Liver (tissue), 8 donors: ENCODE measurements at regions not wholly inside any gene's neighbourhood (a gene's known extent, or its start where the extent isn't known, plus 50 kb on each side); places are given as distances from the start of the nearest gene placed in this dataset.
A peak's percentile ranks its signal among the peaks of the same experiment; 100 is the strongest.

Source experiments
- DNase-seq: peaks from one replicate; pipeline ENCODE4 v3.0.0-alpha.2; 2017; ENCODE audit warnings: low spot score
- H3K27ac ChIP-seq, 2 donors: one replicate each; pipeline ENCODE4 v1.7.0; 2013; ENCODE audit warnings: inconsistent platforms in 2 of 2, low read length in 2 of 2, control low read depth in 1 of 2, low read depth in 1 of 2, mild to moderate bottlenecking in 1 of 2
- H3K27me3 ChIP-seq, 4 donors: one replicate each; pipeline versions ENCODE4 v1.6.1 to v1.7.0; 2013; ENCODE audit warnings: low read length in 3 of 4, inconsistent platforms in 1 of 4, mild to moderate bottlenecking in 1 of 4, moderate library complexity in 1 of 4; ENCODE audit not compliant: control insufficient read depth in 4 of 4, insufficient read depth in 4 of 4
- H3K36me3 ChIP-seq, 4 donors: one replicate each; pipeline versions ENCODE4 v1.6.1 to v1.7.0; 2013; ENCODE audit warnings: low read length in 3 of 4, mild to moderate bottlenecking in 3 of 4, low read depth in 1 of 4, moderate library complexity in 1 of 4; ENCODE audit not compliant: control insufficient read depth in 4 of 4, insufficient read depth in 3 of 4
- H3K4me1 ChIP-seq, 4 donors: one replicate each; pipeline versions ENCODE4 v1.6.1 to v1.7.0; 2013; ENCODE audit warnings: low read length in 3 of 4, mild to moderate bottlenecking in 3 of 4, moderate library complexity in 1 of 4; ENCODE audit not compliant: control insufficient read depth in 4 of 4, insufficient read depth in 4 of 4
- H3K4me3 ChIP-seq, 3 donors: one replicate each; pipeline versions ENCODE4 v1.6.1 to v1.7.0; 2013; ENCODE audit warnings: low read length in 3 of 3, control low read depth in 1 of 3, low read depth in 1 of 3, mild to moderate bottlenecking in 1 of 3
- H3K9ac ChIP-seq, 2 donors: one replicate each; pipeline ENCODE4 v1.7.0; 2013; ENCODE audit warnings: low read length in 2 of 2, mild to moderate bottlenecking in 2 of 2, moderate library complexity in 2 of 2, control low read depth in 1 of 2, low read depth in 1 of 2
- H3K9me3 ChIP-seq, 4 donors: one replicate each; pipeline versions ENCODE4 v1.6.1 to v1.7.0; 2013; ENCODE audit warnings: low read length in 3 of 4; ENCODE audit not compliant: control insufficient read depth in 4 of 4
- EGR1 ChIP-seq, 2 donors: IDR thresholded peaks; 2 replicates each; pipeline ENCODE4 v1.6.1; 2016 to 2018; ENCODE audit warnings: antibody characterized with exemption in 2 of 2, low read depth in 2 of 2
- FOXA1 ChIP-seq: IDR thresholded peaks from 2 replicates; pipeline ENCODE4 v1.6.1; 2016; ENCODE audit warnings: antibody characterized with exemption
- FOXA2 ChIP-seq: IDR thresholded peaks from 2 replicates; pipeline ENCODE4 v1.6.1; 2016; ENCODE audit warnings: antibody characterized with exemption
- GABPA ChIP-seq, 2 donors: IDR thresholded peaks in 1 of 2; conservative IDR thresholded peaks in 1 of 2; 2 replicates each; pipeline ENCODE4 v1.6.1; 2016; ENCODE audit warnings: antibody characterized with exemption in 2 of 2, mild to moderate bottlenecking in 1 of 2, moderate library complexity in 1 of 2
- HNF4A ChIP-seq, 2 donors: conservative IDR thresholded peaks; 2 replicates each; pipeline ENCODE4 v1.6.1; 2016; ENCODE audit warnings: antibody characterized with exemption in 2 of 2, mild to moderate bottlenecking in 2 of 2
- HNF4G ChIP-seq: IDR thresholded peaks from 2 replicates; pipeline ENCODE4 v1.6.1; 2016; ENCODE audit warnings: antibody characterized with exemption
- JUND ChIP-seq, 2 donors: IDR thresholded peaks; 2 replicates each; pipeline ENCODE4 v1.6.1; 2016; ENCODE audit warnings: antibody characterized with exemption in 2 of 2
- NR2F2 ChIP-seq: IDR thresholded peaks from 2 replicates; pipeline ENCODE4 v1.6.1; 2016; ENCODE audit warnings: antibody characterized with exemption
- RAD21 ChIP-seq, 2 donors: IDR thresholded peaks; 2 replicates each; pipeline ENCODE4 v1.6.1; 2016; ENCODE audit warnings: antibody characterized with exemption in 2 of 2, mild to moderate bottlenecking in 2 of 2
- RXRA ChIP-seq, 2 donors: IDR thresholded peaks; 2 replicates each; pipeline ENCODE4 v1.6.1; 2017 to 2018; ENCODE audit warnings: antibody characterized with exemption in 2 of 2, mild to moderate bottlenecking in 1 of 2
- SP1 ChIP-seq: IDR thresholded peaks from 2 replicates; pipeline ENCODE4 v1.6.1; 2018; ENCODE audit warnings: antibody characterized with exemption, mild to moderate bottlenecking
- TAF1 ChIP-seq: conservative IDR thresholded peaks from 2 replicates; pipeline ENCODE4 v1.6.1; 2016; ENCODE audit warnings: antibody characterized with exemption, mild to moderate bottlenecking
- YY1 ChIP-seq: IDR thresholded peaks from 2 replicates; pipeline ENCODE4 v1.6.1; 2016; ENCODE audit warnings: antibody characterized with exemption, mild to moderate bottlenecking
- WGBS: extraction: QIAGEN DNeasy Blood & Tissue Kit; methylation state at CpG from one replicate; pipeline ENCODE4 v1.1.7; 2013; 5-methylcytosine and 5-hydroxymethylcytosine counted together
- TF ChIP-seq, protein P1 (sequence below): fragments of 150-350 bp; IDR thresholded peaks from 2 replicates; pipeline ENCODE4 v1.5.1; 2017; ENCODE audit warnings: improper control_type of control experiment, low read depth, low read length; ENCODE audit not compliant: missing input control
- TF ChIP-seq, protein P2 (sequence below): IDR thresholded peaks from 2 replicates; pipeline ENCODE4 v1.6.1; 2016; ENCODE audit warnings: antibody characterized with exemption
- TF ChIP-seq, protein P3 (sequence below): IDR thresholded peaks from 2 replicates; pipeline ENCODE4 v1.6.1; 2016; ENCODE audit warnings: antibody characterized with exemption
- TF ChIP-seq, protein P4 (sequence below): IDR thresholded peaks from 2 replicates; pipeline ENCODE4 v1.6.1; 2016; ENCODE audit warnings: antibody characterized with exemption, mild to moderate bottlenecking
- TF ChIP-seq, protein P5 (sequence below): IDR thresholded peaks from 2 replicates; pipeline ENCODE4 v1.6.1; 2016; ENCODE audit warnings: antibody characterized with exemption
- donor health status: healthy.
- donor health status: healthy.
- donor health status: healthy.
- donor health status: healthy.
- donor health status: healthy.

DNA sequence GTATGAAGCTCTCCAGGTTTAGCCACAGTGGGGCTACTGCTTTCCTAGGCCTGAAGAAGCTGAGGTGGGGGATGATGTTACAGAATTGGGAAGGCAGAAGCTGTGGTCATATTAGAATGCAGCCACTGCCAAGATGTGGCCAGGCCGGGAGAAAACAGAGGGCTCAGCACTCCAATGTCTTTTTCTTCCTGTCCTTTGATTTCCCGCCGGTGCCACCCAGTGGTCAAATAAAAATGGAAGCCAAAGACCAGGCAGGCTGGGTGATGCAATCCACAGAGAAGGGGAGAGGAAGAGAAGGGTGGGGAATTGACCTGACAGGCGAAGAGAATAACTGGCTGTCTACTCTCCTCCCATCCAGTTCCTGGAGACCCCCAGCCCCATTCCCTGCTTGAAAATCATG is 94.9 kb upstream of the SHISA3 start (continued):
- TF ChIP-seq, protein P1, sequence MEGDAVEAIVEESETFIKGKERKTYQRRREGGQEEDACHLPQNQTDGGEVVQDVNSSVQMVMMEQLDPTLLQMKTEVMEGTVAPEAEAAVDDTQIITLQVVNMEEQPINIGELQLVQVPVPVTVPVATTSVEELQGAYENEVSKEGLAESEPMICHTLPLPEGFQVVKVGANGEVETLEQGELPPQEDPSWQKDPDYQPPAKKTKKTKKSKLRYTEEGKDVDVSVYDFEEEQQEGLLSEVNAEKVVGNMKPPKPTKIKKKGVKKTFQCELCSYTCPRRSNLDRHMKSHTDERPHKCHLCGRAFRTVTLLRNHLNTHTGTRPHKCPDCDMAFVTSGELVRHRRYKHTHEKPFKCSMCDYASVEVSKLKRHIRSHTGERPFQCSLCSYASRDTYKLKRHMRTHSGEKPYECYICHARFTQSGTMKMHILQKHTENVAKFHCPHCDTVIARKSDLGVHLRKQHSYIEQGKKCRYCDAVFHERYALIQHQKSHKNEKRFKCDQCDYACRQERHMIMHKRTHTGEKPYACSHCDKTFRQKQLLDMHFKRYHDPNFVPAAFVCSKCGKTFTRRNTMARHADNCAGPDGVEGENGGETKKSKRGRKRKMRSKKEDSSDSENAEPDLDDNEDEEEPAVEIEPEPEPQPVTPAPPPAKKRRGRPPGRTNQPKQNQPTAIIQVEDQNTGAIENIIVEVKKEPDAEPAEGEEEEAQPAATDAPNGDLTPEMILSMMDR, result peak; percentile 14
- TF ChIP-seq YY1 (no peak), FOXA1 (no peak), HNF4A (conservative IDR thresholded peaks at IDR 0.05) (no peak), HNF4G (no peak), SP1 (no peak), RXRA (IDR thresholded peaks at IDR 0.05) (no peak), RAD21 (IDR thresholded peaks at IDR 0.05) (peak; percentile 9 to 27)
- TF ChIP-seq, protein P2, sequence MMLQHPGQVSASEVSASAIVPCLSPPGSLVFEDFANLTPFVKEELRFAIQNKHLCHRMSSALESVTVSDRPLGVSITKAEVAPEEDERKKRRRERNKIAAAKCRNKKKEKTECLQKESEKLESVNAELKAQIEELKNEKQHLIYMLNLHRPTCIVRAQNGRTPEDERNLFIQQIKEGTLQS, result peak; percentile 25

DNA sequence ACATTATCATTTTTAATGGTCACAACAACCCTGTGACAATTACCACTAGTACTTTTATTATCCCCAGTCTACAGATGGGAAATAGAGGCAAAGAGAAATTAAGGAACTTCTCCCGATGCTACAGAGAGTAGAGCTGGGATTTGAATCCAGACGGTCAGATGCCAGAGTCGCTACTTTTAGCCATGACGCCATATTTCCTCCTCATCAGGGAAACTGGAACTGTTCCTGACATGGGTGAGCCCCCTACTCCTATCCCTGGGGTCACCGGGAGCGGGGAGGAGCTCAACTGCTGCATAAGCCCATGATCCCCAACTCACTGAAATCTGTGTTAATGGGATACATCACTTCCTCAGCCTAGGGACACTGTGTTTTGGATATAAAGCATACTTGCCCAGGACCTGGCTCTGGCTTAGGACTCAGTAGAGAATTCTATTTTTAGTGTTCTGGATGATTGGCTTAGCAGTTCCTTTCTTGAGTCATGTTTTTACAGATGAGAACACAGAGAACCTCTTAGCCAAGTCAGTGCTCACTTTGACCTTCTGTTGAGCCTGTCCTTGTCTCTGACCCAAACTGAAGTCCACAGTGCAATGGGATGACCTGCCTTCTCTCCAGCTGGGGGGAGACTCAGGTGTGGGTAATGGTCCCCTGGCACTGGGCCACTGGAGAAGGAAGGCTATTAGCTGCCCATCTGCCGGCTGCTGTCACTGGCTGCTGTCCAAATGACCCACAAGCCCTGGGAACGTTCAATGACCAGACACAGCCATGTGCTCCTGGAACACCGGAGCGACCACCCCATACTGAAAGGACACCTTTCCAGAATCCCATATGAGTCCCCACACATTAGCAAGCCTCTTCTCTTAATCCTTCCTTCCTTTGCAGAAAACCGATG is 90.8 kb upstream of the SHISA3 start:
- TF ChIP-seq NR2F2 (peak; percentile 26), FOXA2 (no peak)
- Histone ChIP-seq H3K36me3 (no peaks in the 10 kb centered on the region), H3K9me3 (no peaks in the 10 kb centered on the region), H3K27me3 (no peaks in the 10 kb centered on the region), H3K4me1 (no peaks in the 10 kb centered on the region), H3K9ac (no peak overlapping the region), H3K27ac (no peak overlapping the region), H3K4me3 (no peak overlapping the region)
- no peak for DNase-seq
- WGBS, result 75% methylated on average over 11 of the region's 11 CpGs

DNA sequence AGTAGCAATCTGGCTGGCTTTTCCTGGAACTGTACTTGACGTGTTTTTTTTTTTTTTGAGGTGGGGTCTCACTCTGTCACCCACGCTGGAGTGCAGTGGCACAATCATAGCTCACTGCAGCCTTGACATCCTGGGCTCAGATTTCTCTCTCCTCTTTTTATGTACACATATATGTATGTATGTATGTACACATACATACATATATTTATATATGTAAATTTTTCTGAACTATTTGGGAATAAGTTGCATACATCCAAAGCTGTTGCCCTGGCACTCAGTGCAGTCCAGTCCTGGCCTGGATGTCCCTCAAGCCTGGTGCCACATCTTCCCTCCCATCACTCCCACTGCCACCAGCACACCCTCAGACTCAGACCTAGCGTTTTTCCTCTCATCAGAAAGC is 89.0 kb upstream of the SHISA3 start:
- WGBS, result 81% methylated on average over 3 of the region's 3 CpGs
- Histone ChIP-seq H3K36me3 (no peaks in the 10 kb centered on the region), H3K9me3 (no peaks in the 10 kb centered on the region), H3K4me1 (no peaks in the 10 kb centered on the region), H3K27ac (no peak overlapping the region), H3K27me3 (no peaks in the 10 kb centered on the region), H3K9ac (no peak overlapping the region), H3K4me3 (no peak overlapping the region)
- no peak for DNase-seq
- TF ChIP-seq RAD21 (IDR thresholded peaks at IDR 0.05) (no peak), HNF4A (conservative IDR thresholded peaks at IDR 0.05) (no peak), FOXA2 (no peak), EGR1 (IDR thresholded peaks at IDR 0.05; ENCODE audit: low read depth in 2 of 2) (no peak), GABPA (IDR thresholded peaks at IDR 0.05 in 1 of 2, conservative IDR thresholded peaks at IDR 0.05 in 1 of 2) (no peak), HNF4G (no peak), TAF1 (no peak), NR2F2 (no peak), YY1 (no peak), JUND (IDR thresholded peaks at IDR 0.05) (no peak), SP1 (no peak), FOXA1 (no peak)
- TF ChIP-seq, protein P3, sequence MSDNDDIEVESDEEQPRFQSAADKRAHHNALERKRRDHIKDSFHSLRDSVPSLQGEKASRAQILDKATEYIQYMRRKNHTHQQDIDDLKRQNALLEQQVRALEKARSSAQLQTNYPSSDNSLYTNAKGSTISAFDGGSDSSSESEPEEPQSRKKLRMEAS, result no peak
- TF ChIP-seq, protein P4, sequence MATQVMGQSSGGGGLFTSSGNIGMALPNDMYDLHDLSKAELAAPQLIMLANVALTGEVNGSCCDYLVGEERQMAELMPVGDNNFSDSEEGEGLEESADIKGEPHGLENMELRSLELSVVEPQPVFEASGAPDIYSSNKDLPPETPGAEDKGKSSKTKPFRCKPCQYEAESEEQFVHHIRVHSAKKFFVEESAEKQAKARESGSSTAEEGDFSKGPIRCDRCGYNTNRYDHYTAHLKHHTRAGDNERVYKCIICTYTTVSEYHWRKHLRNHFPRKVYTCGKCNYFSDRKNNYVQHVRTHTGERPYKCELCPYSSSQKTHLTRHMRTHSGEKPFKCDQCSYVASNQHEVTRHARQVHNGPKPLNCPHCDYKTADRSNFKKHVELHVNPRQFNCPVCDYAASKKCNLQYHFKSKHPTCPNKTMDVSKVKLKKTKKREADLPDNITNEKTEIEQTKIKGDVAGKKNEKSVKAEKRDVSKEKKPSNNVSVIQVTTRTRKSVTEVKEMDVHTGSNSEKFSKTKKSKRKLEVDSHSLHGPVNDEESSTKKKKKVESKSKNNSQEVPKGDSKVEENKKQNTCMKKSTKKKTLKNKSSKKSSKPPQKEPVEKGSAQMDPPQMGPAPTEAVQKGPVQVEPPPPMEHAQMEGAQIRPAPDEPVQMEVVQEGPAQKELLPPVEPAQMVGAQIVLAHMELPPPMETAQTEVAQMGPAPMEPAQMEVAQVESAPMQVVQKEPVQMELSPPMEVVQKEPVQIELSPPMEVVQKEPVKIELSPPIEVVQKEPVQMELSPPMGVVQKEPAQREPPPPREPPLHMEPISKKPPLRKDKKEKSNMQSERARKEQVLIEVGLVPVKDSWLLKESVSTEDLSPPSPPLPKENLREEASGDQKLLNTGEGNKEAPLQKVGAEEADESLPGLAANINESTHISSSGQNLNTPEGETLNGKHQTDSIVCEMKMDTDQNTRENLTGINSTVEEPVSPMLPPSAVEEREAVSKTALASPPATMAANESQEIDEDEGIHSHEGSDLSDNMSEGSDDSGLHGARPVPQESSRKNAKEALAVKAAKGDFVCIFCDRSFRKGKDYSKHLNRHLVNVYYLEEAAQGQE, result no peak
- TF ChIP-seq, protein P5, sequence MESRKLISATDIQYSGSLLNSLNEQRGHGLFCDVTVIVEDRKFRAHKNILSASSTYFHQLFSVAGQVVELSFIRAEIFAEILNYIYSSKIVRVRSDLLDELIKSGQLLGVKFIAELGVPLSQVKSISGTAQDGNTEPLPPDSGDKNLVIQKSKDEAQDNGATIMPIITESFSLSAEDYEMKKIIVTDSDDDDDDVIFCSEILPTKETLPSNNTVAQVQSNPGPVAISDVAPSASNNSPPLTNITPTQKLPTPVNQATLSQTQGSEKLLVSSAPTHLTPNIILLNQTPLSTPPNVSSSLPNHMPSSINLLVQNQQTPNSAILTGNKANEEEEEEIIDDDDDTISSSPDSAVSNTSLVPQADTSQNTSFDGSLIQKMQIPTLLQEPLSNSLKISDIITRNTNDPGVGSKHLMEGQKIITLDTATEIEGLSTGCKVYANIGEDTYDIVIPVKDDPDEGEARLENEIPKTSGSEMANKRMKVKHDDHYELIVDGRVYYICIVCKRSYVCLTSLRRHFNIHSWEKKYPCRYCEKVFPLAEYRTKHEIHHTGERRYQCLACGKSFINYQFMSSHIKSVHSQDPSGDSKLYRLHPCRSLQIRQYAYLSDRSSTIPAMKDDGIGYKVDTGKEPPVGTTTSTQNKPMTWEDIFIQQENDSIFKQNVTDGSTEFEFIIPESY, result no peak
- TF ChIP-seq, protein P1, result no peak
